Sigmoid colon (tissue), 6 donors: ENCODE measurements at regions not wholly inside any gene's neighbourhood (a gene's known extent, or its start where the extent isn't known, plus 50 kb on each side); places are given as distances from the start of the nearest gene placed in this dataset.
A peak's percentile ranks its signal among the peaks of the same experiment; 100 is the strongest.

Experiments used
- DNase-seq: peaks from one replicate; pipeline ENCODE4 v3.0.0-alpha.2; 2019
- H3K27ac ChIP-seq, 4 donors: fragments of 200-600 bp; sonication (generic); one replicate each; pipeline ENCODE4 v1.5.1; 2016 to 2019; ENCODE audit warnings: mild to moderate bottlenecking in 1 of 4
- H3K27me3 ChIP-seq, 3 donors: fragments of 200-600 bp; sonication (generic); one replicate each; pipeline ENCODE4 v1.5.1; 2019; ENCODE audit warnings: mild to moderate bottlenecking in 1 of 3
- H3K36me3 ChIP-seq, 4 donors: fragments of 200-600 bp; sonication (generic); one replicate each; pipeline ENCODE4 v1.5.1; 2016 to 2019
- H3K4me1 ChIP-seq, 4 donors: fragments of 200-600 bp; sonication (generic); one replicate each; pipeline ENCODE4 v1.5.1; 2017 to 2019
- H3K4me3 ChIP-seq, 4 donors: fragments of 200-600 bp; sonication (generic); one replicate each; pipeline ENCODE4 v1.5.1; 2017 to 2019; ENCODE audit warnings: mild to moderate bottlenecking in 2 of 4, moderate library complexity in 1 of 4
- H3K9me3 ChIP-seq, 4 donors: fragments of 200-600 bp in 3 of 4; sonication (generic) in 3 of 4; one replicate each; pipeline versions ENCODE4 v1.5.1 to v1.6.1; 2013 to 2019
- CTCF ChIP-seq, 4 experiments: fragments of 450-650 bp in 3 of 4; fragments of 200-600 bp in 1 of 4; IDR thresholded peaks; one replicate each; pipeline ENCODE4 v1.5.1; 2016 to 2019; ENCODE audit warnings: antibody characterized with exemption in 4 of 4, mild to moderate bottlenecking in 3 of 4, moderate library complexity in 2 of 4
- EP300 ChIP-seq, 4 donors: sonication (generic); formaldehyde crosslinking; IDR thresholded peaks; one replicate each; pipeline ENCODE4 v1.6.1; 2017; ENCODE audit warnings: antibody characterized with exemption in 4 of 4
- POLR2A ChIP-seq, 2 donors: fragments of 450-650 bp; IDR thresholded peaks; one replicate each; pipeline ENCODE4 v1.6.1; 2016; ENCODE audit warnings: antibody characterized with exemption in 2 of 2, mild to moderate bottlenecking in 2 of 2, moderate library complexity in 2 of 2
- POLR2AphosphoS5 ChIP-seq, 4 donors: sonication (generic); formaldehyde crosslinking; IDR thresholded peaks; one replicate each; pipeline ENCODE4 v1.6.1; 2017; ENCODE audit warnings: antibody characterized with exemption in 4 of 4
- WGBS, 2 donors: extraction: QIAGEN DNeasy Blood & Tissue Kit; methylation state at CpG; one replicate each; pipeline ENCODE4 v1.1.7; 2013; 5-methylcytosine and 5-hydroxymethylcytosine counted together
- intact Hi-C: fragments of 100-400 bp; cut with DNase I; formaldehyde crosslinking; loops from one replicate; pipeline ENCODE4 v1.15.1; 2023
- donor health status: healthy with polysubstance abuse.
- donor health status: healthy.

GRCh38 chr2:207233731-207234130, 68.0 kb upstream of the KLF7 start:
- no peak for DNase-seq
- no peaks in the 10 kb centered on the region for H3K9me3 ChIP-seq
- WGBS, 2 donors, result 58 to 81% methylated on average over 3 of the region's 3 CpGs

GRCh38 chr2:207235621-207236020, 69.9 kb upstream of the KLF7 start:
- Histone ChIP-seq H3K27ac (no peak overlapping the region), H3K4me3 (no peak overlapping the region), H3K27me3 (no peaks in the 10 kb centered on the region), H3K36me3 (no peaks in the 10 kb centered on the region), H3K4me1 (peaks cover 0 to 27% (median 23%) of the 10 kb centered on the region in 4 donors), H3K9me3 (no peaks in the 10 kb centered on the region)
- TF ChIP-seq POLR2AphosphoS5 (IDR thresholded peaks at IDR 0.05) (no peak), CTCF (IDR thresholded peaks at IDR 0.05) (no peak), POLR2A (IDR thresholded peaks at IDR 0.05) (no peak), EP300 (IDR thresholded peaks at IDR 0.05) (no peak)
- intact Hi-C loops, result no loop called here
- WGBS, 2 donors, result 87 to 89% methylated on average over 4 of the region's 4 CpGs
- no peak for DNase-seq

More at GRCh38 chr2:207233731-207234130, 68.0 kb upstream of the KLF7 start:
- TF ChIP-seq POLR2A (IDR thresholded peaks at IDR 0.05) (no peak), CTCF (IDR thresholded peaks at IDR 0.05) (no peak), POLR2AphosphoS5 (IDR thresholded peaks at IDR 0.05) (no peak), EP300 (IDR thresholded peaks at IDR 0.05) (no peak)
- intact Hi-C loops, result no loop called here
- Histone ChIP-seq H3K4me1 (peaks cover 0 to 18% (median 11%) of the 10 kb centered on the region in 4 donors), H3K27me3 (no peaks in the 10 kb centered on the region), H3K36me3 (no peaks in the 10 kb centered on the region), H3K4me3 (no peak overlapping the region), H3K27ac (peak overlapping the region in 1 of 4 donors; percentile 8)

- WGBS, 2 donors, result 66 to 88% methylated on average over 2 of the region's 2 CpGs
- TF ChIP-seq POLR2AphosphoS5 (IDR thresholded peaks at IDR 0.05), result peak in 2 of 4 donors; percentile 10 to 30
- TF ChIP-seq POLR2A (IDR thresholded peaks at IDR 0.05), result no peak
- no peak for TF ChIP-seq EP300 (IDR thresholded peaks at IDR 0.05)
- H3K27ac ChIP-seq, result no peak overlapping the region
- H3K4me1 ChIP-seq, result peaks cover 0 to 29% (median 24%) of the 10 kb centered on the region in 4 donors
- peak; percentile 76 for DNase-seq
- H3K36me3 ChIP-seq, result no peaks in the 10 kb centered on the region
- H3K27me3 ChIP-seq, result no peaks in the 10 kb centered on the region
- no peaks in the 10 kb centered on the region for H3K9me3 ChIP-seq
- H3K4me3 ChIP-seq, result no peak overlapping the region
- intact Hi-C loops, result no loop called here
Observed at GRCh38 chr2:207236156-207236935, 70.6 kb upstream of the KLF7 start.

GRCh38 chr2:207238831-207239701, 73.3 kb upstream of the KLF7 start:
- peak; percentile 85 for DNase-seq
- TF ChIP-seq CTCF (IDR thresholded peaks at IDR 0.05), result no peak
- TF ChIP-seq EP300 (IDR thresholded peaks at IDR 0.05), result peak in 2 of 4 donors; percentile 20 to 50
- TF ChIP-seq POLR2A (IDR thresholded peaks at IDR 0.05), result no peak
- peak in 3 of 4 donors; percentile 39 to 64 (median 61) for TF ChIP-seq POLR2AphosphoS5 (IDR thresholded peaks at IDR 0.05)
- 49 to 81% methylated on average over 7 of the region's 7 CpGs for WGBS, 2 donors
- no peaks in the 10 kb centered on the region for H3K36me3 ChIP-seq
- no peaks in the 10 kb centered on the region for H3K27me3 ChIP-seq
- intact Hi-C loops, result no loop called here
- no peak overlapping the region for H3K4me3 ChIP-seq
- peak overlapping the region; percentile 56 to 76 (median 68) for H3K27ac ChIP-seq
- H3K4me1 ChIP-seq, result peaks cover 0 to 25% (median 21%) of the 10 kb centered on the region in 4 donors
- H3K9me3 ChIP-seq, result no peaks in the 10 kb centered on the region
